ENCODE measurements at regions not wholly inside any gene's neighbourhood (a gene's known extent, or its start where the extent isn't known, plus 50 kb on each side); places are given as distances from the start of the nearest gene placed in this dataset.

GRCh38 chr3:28994161-28994905 is 286.5 kb upstream of the RBMS3 start:
- TF ChIP-seq POLR2A (IDR thresholded peaks at IDR 0.05; ENCODE audit: low read depth, low read length) (no peak), POLR2AphosphoS5 (IDR thresholded peaks at IDR 0.05; ENCODE audit: low read depth, low read length) (no peak), TAF1 (IDR thresholded peaks at IDR 0.05; ENCODE audit: low read depth, low read length) (no peak), POU2F2 (IDR thresholded peaks at IDR 0.05; ENCODE audit: low read depth, low read length) (no peak), SPI1 (IDR thresholded peaks at IDR 0.05; ENCODE audit: low read depth, low read length) (no peak), PAX5 (IDR thresholded peaks at IDR 0.05; ENCODE audit: insufficient read depth, low read length, severe bottlenecking) (no peak)

Measured in GM12891 (cell line).